Activated CD4-positive, alpha-beta T cell treated with anti-CD3 and anti-CD28 coated beads, Interleukin-2, amount 50 U/mL, for 48 hours (primary cell): ENCODE measurements at regions not wholly inside any gene's neighbourhood (a gene's known extent, or its start where the extent isn't known, plus 50 kb on each side); places are given as distances from the start of the nearest gene placed in this dataset.
"Not testable (repeated sequence)": the region's sequence is repeated elsewhere in the genome, so short reads cannot be mapped to it uniquely, and the experiment has no call there.

Experiments
- DNase-seq, 2 experiments: peaks; one replicate each; pipeline ENCODE4 v3.0.0-alpha.2; 2020

- no peak for DNase-seq
Observed at GRCh38 chr11:70551351-70552166, 153.2 kb downstream of the CTTN start.

- no peak for DNase-seq
Observed at GRCh38 chr11:70552167-70553150, 154.1 kb downstream of the CTTN start.

- DNase-seq, result no peak
Observed at GRCh38 chr11:70555078-70555477, 156.7 kb downstream of the CTTN start.

- DNase-seq, result no peak
Observed at GRCh38 chr11:70556884-70557741, 158.8 kb downstream of the CTTN start.

- DNase-seq, result no peak
Observed at GRCh38 chr11:70557742-70558485, 159.6 kb downstream of the CTTN start.

GRCh38 chr11:70558681-70559080 lies 160.4 kb downstream of the CTTN start:
- no peak for DNase-seq

GRCh38 chr11:70559516-70559915 lies 161.2 kb downstream of the CTTN start:
- DNase-seq, result no peak

- DNase-seq, result not testable (repeated sequence)
Observed at GRCh38 chr11:70560621-70561020, 162.3 kb downstream of the CTTN start.

GRCh38 chr11:70566768-70567530 lies 168.6 kb downstream of the CTTN start:
- DNase-seq, result no peak

- DNase-seq, result no peak
Observed at GRCh38 chr11:70567680-70568034, 169.3 kb downstream of the CTTN start.

GRCh38 chr11:70568035-70568813 lies 169.9 kb downstream of the CTTN start:
- no peak for DNase-seq

GRCh38 chr11:70568814-70569617 lies 170.7 kb downstream of the CTTN start:
- no peak for DNase-seq

- DNase-seq, result no peak
Observed at GRCh38 chr11:70569618-70569890, 171.2 kb downstream of the CTTN start.

GRCh38 chr11:70569996-70570692 lies 171.8 kb downstream of the CTTN start:
- DNase-seq, result no peak

GRCh38 chr11:70570693-70571395 lies 172.5 kb downstream of the CTTN start:
- no peak for DNase-seq

GRCh38 chr11:70572974-70573260 lies 174.6 kb downstream of the CTTN start:
- DNase-seq, result no peak

GRCh38 chr11:70573701-70574151 lies 175.4 kb downstream of the CTTN start:
- no peak for DNase-seq

GRCh38 chr11:70574725-70575347 lies 176.5 kb downstream of the CTTN start:
- DNase-seq, result no peak
